ENCODE measurements at regions not wholly inside any gene's neighbourhood (a gene's known extent, or its start where the extent isn't known, plus 50 kb on each side); places are given as distances from the start of the nearest gene placed in this dataset.
"Not testable (repeated sequence)": the region's sequence is repeated elsewhere in the genome, so short reads cannot be mapped to it uniquely, and the experiment has no call there.

DNA sequence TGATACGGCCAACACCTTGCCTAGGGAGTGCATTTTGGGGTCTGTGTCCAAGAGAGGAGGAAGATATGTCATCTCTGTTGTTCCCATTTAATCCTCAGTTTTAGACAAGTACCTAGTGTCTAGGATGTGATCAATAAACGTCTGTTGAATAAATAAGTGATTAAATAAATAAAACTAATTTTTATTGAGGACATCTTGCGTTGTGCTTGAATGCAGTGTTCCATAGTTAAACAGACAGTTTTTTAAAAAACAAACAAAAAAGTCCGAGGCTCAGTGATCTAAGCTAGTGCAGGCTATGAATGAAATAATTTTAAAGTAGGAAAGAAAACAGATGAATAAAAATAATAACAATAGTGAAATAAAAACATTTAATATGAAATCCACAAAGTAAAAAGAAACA, 283.0 kb upstream of the MAF start:
- H3K9me3 Mint-ChIP-seq: peaks cover 0 to 2% (median 0%) of the 10 kb centered on the region in 7 donors
- peaks cover 3% of the 10 kb centered on the region for H3K27me3 ChIP-seq (ENCODE audit: control insufficient read depth, insufficient read depth, low read length)
- no peak overlapping the region for H3K4me3 Mint-ChIP-seq
- no peak for DNase-seq
- no peak for ATAC-seq (ENCODE audit: low read depth in 2 of 2)
- H3K36me3 Mint-ChIP-seq: no peaks in the 10 kb centered on the region
- peaks cover 17% of the 10 kb centered on the region for H3K27me3 Mint-ChIP-seq
- no peak overlapping the region for H3K27ac ChIP-seq (ENCODE audit: insufficient read depth, low read length, poor library complexity, severe bottlenecking)
- no peaks in the 10 kb centered on the region for H3K4me1 Mint-ChIP-seq
- no peaks in the 10 kb centered on the region for H3K36me3 ChIP-seq (ENCODE audit: control insufficient read depth, insufficient read depth, low read length)
- H3K27ac Mint-ChIP-seq: no peak overlapping the region
- no peaks in the 10 kb centered on the region for H3K4me1 ChIP-seq (ENCODE audit: control insufficient read depth, insufficient read depth, low read length, poor library complexity, severe bottlenecking)
- H3K4me3 ChIP-seq (ENCODE audit: low read depth, low read length): no peak overlapping the region
- H3K9me3 ChIP-seq (ENCODE audit: control insufficient read depth in 2 of 2, low read length in 2 of 2): no peaks in the 10 kb centered on the region

DNA sequence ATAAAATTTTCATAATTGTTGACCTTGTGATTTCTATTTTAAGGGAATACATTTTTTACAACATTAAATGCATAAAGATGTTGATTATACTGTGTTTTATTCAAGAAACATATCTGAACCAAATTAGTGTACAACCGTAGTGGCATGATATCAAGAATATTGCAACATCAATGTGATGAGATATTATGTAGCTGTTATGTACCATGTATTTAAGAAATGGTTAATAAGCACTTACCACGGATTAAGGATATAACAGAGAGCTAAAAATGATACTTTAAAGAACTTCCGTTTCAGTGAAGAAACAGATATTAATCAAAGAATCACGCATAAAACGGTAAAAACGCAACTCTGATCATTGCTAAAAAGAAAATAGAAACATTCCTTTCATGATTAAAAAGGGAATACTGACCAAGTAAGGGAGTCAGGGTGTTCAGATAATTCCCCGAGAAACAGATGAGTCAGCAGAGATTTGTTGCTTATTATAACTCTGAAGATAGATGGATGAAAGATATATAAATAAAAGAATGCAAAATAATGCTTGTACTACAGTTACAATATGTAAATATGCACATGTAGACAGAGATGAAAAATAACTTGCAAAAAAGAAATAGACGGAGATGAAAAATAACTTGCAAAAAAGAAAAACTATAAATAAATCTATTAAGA, 281.9 kb upstream of the MAF start:
- H3K27ac ChIP-seq (ENCODE audit: insufficient read depth, low read length, poor library complexity, severe bottlenecking): no peak overlapping the region
- no peak overlapping the region for H3K4me3 ChIP-seq (ENCODE audit: low read depth, low read length)
- Mint-ChIP-seq H3K27ac (no peak overlapping the region), H3K36me3 (no peaks in the 10 kb centered on the region), H3K27me3 (peaks cover 17% of the 10 kb centered on the region), H3K4me1 (no peaks in the 10 kb centered on the region), H3K4me3 (no peak overlapping the region), H3K9me3 (peaks cover 0 to 2% (median 0%) of the 10 kb centered on the region in 7 donors)
- no peaks in the 10 kb centered on the region for H3K4me1 ChIP-seq (ENCODE audit: control insufficient read depth, insufficient read depth, low read length, poor library complexity, severe bottlenecking)
- H3K9me3 ChIP-seq (ENCODE audit: control insufficient read depth in 2 of 2, low read length in 2 of 2): no peaks in the 10 kb centered on the region
- DNase-seq (no peak), ATAC-seq (ENCODE audit: low read depth in 2 of 2) (no peak)
- peaks cover 3% of the 10 kb centered on the region for H3K27me3 ChIP-seq (ENCODE audit: control insufficient read depth, insufficient read depth, low read length)
- H3K36me3 ChIP-seq (ENCODE audit: control insufficient read depth, insufficient read depth, low read length): no peaks in the 10 kb centered on the region

DNA sequence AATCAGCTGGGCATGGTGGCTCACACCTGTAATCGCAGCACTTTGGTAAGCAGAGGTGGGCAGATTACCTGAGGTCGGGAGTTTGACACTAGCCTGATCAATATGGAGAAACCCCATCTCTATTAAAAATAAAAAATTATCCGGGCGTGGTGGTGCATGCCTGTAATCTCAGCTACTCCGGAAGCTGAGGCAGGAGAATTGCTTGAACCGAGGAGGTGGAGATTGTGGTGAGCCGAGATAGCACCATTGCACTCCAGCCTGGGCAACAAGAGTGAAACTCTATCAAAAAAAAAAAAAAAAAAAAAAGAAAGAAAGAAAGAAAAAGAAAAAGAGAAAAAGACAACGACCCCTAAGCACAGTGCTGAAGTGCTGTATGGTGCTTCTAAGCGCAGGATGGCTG, 280.6 kb upstream of the MAF start:
- not testable (repeated sequence) for H3K4me1 ChIP-seq (ENCODE audit: control insufficient read depth, insufficient read depth, low read length, poor library complexity, severe bottlenecking); H3K4me3 ChIP-seq (ENCODE audit: low read depth, low read length)

DNA sequence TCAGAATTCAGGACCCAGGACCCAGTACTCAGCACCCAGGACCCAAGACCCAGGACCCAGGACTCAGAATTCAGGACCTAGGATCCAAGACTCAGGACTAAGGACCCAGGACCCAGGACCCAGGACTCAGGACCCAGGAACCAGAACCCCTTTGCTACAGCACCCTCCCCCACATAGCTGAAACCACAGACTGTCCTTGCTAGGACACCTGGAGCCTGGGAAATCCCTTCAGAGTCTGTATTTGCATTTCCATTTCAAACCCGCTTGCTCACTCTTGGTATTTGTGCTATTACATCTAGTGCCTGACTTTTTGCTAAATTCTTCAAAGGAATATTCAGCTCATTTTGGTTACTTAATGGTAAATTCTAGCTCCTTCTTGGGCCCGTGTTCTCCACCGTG, 275.8 kb upstream of the MAF start:
- DNase-seq (no peak), ATAC-seq (ENCODE audit: low read depth in 2 of 2) (no peak)
- no peaks in the 10 kb centered on the region for H3K27me3 ChIP-seq (ENCODE audit: control insufficient read depth, insufficient read depth, low read length)
- no peak overlapping the region for H3K4me3 Mint-ChIP-seq
- H3K27me3 Mint-ChIP-seq: peaks cover 7% of the 10 kb centered on the region
- no peaks in the 10 kb centered on the region for H3K36me3 Mint-ChIP-seq
- H3K4me1 Mint-ChIP-seq: no peaks in the 10 kb centered on the region
- H3K9me3 ChIP-seq (ENCODE audit: control insufficient read depth in 2 of 2, low read length in 2 of 2): no peaks in the 10 kb centered on the region
- H3K36me3 ChIP-seq (ENCODE audit: control insufficient read depth, insufficient read depth, low read length): no peaks in the 10 kb centered on the region
- no peaks in the 10 kb centered on the region for H3K9me3 Mint-ChIP-seq
- no peaks in the 10 kb centered on the region for H3K4me1 ChIP-seq (ENCODE audit: control insufficient read depth, insufficient read depth, low read length, poor library complexity, severe bottlenecking)
- no peak overlapping the region for H3K27ac ChIP-seq (ENCODE audit: insufficient read depth, low read length, poor library complexity, severe bottlenecking)
- no peak overlapping the region for H3K27ac Mint-ChIP-seq
- no peak overlapping the region for H3K4me3 ChIP-seq (ENCODE audit: low read depth, low read length)

More for the DNA sequence above, 280.6 kb upstream of the MAF start:
- not testable (repeated sequence) for H3K27ac Mint-ChIP-seq; H3K4me1 Mint-ChIP-seq; ATAC-seq (ENCODE audit: low read depth in 2 of 2); H3K4me3 Mint-ChIP-seq; H3K36me3 ChIP-seq (ENCODE audit: control insufficient read depth, insufficient read depth, low read length); DNase-seq; H3K9me3 Mint-ChIP-seq; H3K36me3 Mint-ChIP-seq; H3K9me3 ChIP-seq (ENCODE audit: control insufficient read depth in 2 of 2, low read length in 2 of 2); H3K27ac ChIP-seq (ENCODE audit: insufficient read depth, low read length, poor library complexity, severe bottlenecking); H3K27me3 ChIP-seq (ENCODE audit: control insufficient read depth, insufficient read depth, low read length)
- peaks cover 10% of the 10 kb centered on the region for H3K27me3 Mint-ChIP-seq

DNA sequence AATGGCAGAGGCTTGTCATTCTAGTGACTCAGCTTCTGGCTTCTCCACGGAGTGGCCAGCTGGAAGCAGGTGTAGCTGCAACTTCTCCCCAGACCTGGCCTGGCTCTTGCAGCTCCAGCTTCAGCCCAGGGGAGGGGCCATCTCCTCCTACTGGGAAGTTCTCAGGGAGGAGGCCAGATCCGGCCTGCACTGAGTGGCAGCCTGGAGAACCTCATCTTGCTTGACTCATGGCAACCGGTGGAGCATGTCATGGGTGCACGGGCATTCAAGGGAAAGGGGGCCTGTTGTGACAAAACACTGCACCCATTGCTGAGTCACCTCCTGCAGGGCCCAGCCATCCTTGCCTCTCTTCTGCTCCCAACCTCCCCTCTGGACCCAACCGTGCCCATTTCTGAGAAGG, 273.9 kb upstream of the MAF start:
- no peak overlapping the region for H3K4me3 Mint-ChIP-seq
- H3K9me3 ChIP-seq (ENCODE audit: control insufficient read depth in 2 of 2, low read length in 2 of 2): no peaks in the 10 kb centered on the region
- peaks cover 0 to 3% (median 0%) of the 10 kb centered on the region in 7 donors for H3K9me3 Mint-ChIP-seq
- H3K27ac Mint-ChIP-seq: no peak overlapping the region
- H3K27me3 Mint-ChIP-seq: peaks cover 6% of the 10 kb centered on the region
- H3K4me1 Mint-ChIP-seq: no peaks in the 10 kb centered on the region
- H3K4me1 ChIP-seq (ENCODE audit: control insufficient read depth, insufficient read depth, low read length, poor library complexity, severe bottlenecking): no peaks in the 10 kb centered on the region
- H3K36me3 ChIP-seq (ENCODE audit: control insufficient read depth, insufficient read depth, low read length): no peaks in the 10 kb centered on the region
- DNase-seq (no peak), ATAC-seq (ENCODE audit: low read depth in 2 of 2) (no peak)
- no peaks in the 10 kb centered on the region for H3K36me3 Mint-ChIP-seq
- no peaks in the 10 kb centered on the region for H3K27me3 ChIP-seq (ENCODE audit: control insufficient read depth, insufficient read depth, low read length)
- no peak overlapping the region for H3K4me3 ChIP-seq (ENCODE audit: low read depth, low read length)
- H3K27ac ChIP-seq (ENCODE audit: insufficient read depth, low read length, poor library complexity, severe bottlenecking): no peak overlapping the region

DNA sequence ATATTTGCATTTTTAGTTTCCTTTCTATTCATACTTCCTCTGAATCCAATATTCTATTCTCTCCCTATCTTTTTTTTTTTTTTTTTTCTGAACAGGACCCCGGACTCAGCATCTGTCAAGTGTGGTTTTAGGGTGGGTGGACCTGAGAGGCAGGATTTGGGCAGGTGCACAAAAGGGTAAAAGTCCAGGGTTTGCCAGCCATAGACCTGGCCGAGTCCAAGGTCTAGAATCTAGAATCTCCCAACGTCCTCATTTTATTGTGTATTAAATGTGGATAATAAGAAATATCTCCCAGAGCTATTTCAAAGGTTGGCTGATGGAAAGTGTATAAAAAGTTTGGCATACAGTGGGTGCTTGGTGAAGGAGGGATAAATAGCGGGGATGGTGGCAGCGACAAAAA, 273.3 kb upstream of the MAF start:
- Mint-ChIP-seq H3K4me3 (no peak overlapping the region), H3K4me1 (no peaks in the 10 kb centered on the region), H3K36me3 (no peaks in the 10 kb centered on the region), H3K9me3 (peaks cover 0 to 3% (median 0%) of the 10 kb centered on the region in 7 donors), H3K27me3 (peaks cover 6% of the 10 kb centered on the region), H3K27ac (no peak overlapping the region)
- DNase-seq (no peak), ATAC-seq (ENCODE audit: low read depth in 2 of 2) (no peak)
- Histone ChIP-seq H3K9me3 (ENCODE audit: control insufficient read depth in 2 of 2, low read length in 2 of 2) (no peaks in the 10 kb centered on the region), H3K4me3 (ENCODE audit: low read depth, low read length) (no peak overlapping the region), H3K27ac (ENCODE audit: insufficient read depth, low read length, poor library complexity, severe bottlenecking) (no peak overlapping the region), H3K36me3 (ENCODE audit: control insufficient read depth, insufficient read depth, low read length) (no peaks in the 10 kb centered on the region), H3K4me1 (ENCODE audit: control insufficient read depth, insufficient read depth, low read length, poor library complexity, severe bottlenecking) (no peaks in the 10 kb centered on the region), H3K27me3 (ENCODE audit: control insufficient read depth, insufficient read depth, low read length) (no peaks in the 10 kb centered on the region)

DNA sequence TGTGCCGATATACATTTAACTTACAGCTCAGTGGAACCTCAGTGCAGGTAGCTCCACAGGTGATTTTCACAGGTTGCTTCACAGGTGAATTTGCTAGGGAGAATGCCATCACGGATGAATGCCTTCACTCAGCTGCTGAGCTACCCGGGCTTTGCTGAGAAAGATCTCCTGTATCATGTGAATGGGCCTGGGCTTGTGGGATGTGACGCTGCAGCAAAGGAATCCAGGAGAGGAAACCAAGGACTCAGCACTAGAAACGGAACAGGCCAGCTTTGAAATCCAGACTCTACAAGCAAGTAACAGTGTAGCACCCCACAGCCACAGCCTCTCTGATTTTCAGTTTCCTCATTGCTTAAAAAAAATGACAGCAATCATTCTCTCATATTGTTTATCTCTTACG, 271.4 kb upstream of the MAF start:
- Histone ChIP-seq H3K27ac (ENCODE audit: insufficient read depth, low read length, poor library complexity, severe bottlenecking) (no peak overlapping the region), H3K27me3 (ENCODE audit: control insufficient read depth, insufficient read depth, low read length) (no peaks in the 10 kb centered on the region), H3K4me3 (ENCODE audit: low read depth, low read length) (no peak overlapping the region), H3K4me1 (ENCODE audit: control insufficient read depth, insufficient read depth, low read length, poor library complexity, severe bottlenecking) (no peaks in the 10 kb centered on the region), H3K9me3 (ENCODE audit: control insufficient read depth in 2 of 2, low read length in 2 of 2) (no peaks in the 10 kb centered on the region), H3K36me3 (ENCODE audit: control insufficient read depth, insufficient read depth, low read length) (no peaks in the 10 kb centered on the region)
- Mint-ChIP-seq H3K36me3 (no peaks in the 10 kb centered on the region), H3K4me1 (no peaks in the 10 kb centered on the region), H3K4me3 (no peak overlapping the region), H3K27ac (no peak overlapping the region), H3K27me3 (no peaks in the 10 kb centered on the region), H3K9me3 (peaks cover 0 to 3% (median 0%) of the 10 kb centered on the region in 7 donors)
- no peak for DNase-seq
- no peak for ATAC-seq (ENCODE audit: low read depth in 2 of 2)

DNA sequence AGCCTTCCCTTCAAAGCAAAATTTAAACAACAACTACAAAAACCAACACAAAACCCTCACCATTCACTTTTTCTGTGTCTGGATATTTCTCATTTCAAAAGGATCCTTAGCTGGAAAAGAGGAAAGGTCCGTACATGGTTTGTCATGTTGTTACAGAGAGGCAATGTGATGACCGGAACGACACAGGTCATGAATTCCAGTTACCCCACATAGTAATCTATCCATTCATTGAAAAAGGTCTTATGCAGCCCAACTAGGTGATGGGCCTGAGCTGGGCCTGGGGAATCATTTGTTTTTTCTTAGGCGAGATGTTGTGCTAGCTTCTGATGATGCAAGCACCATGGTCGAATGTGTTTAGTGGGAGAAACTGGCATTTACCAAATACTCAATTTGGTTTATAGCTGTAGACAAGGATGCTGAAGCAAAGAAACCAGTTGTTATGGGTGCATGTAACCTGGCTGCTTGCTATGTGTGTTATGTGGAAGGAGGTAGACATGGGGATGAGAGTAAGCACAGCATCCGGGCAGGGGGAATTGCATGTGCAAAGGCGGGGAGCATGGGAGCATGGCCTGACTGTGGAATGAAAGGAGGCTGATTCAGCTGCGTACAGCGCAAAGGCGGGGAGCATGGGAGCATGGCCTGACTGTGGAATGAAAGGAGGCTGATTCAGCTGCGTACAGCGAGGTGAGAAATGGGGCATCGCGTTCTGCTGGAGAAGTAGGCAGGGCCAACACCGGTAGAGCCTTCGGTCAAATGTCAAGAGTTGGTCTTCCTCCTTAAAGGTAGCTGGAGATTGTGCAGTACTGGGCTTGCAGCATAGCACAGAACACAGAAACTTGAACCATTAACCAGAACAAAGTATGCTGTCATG, 269.7 kb upstream of the MAF start:
- H3K9me3 ChIP-seq (ENCODE audit: control insufficient read depth in 2 of 2, low read length in 2 of 2): no peaks in the 10 kb centered on the region
- no peak overlapping the region for H3K27ac Mint-ChIP-seq
- H3K27me3 Mint-ChIP-seq: no peaks in the 10 kb centered on the region
- no peaks in the 10 kb centered on the region for H3K36me3 Mint-ChIP-seq
- no peak for ATAC-seq (ENCODE audit: low read depth in 2 of 2)
- H3K4me1 ChIP-seq (ENCODE audit: control insufficient read depth, insufficient read depth, low read length, poor library complexity, severe bottlenecking): no peaks in the 10 kb centered on the region
- no peak overlapping the region for H3K4me3 ChIP-seq (ENCODE audit: low read depth, low read length)
- H3K27ac ChIP-seq (ENCODE audit: insufficient read depth, low read length, poor library complexity, severe bottlenecking): no peak overlapping the region
- no peaks in the 10 kb centered on the region for H3K27me3 ChIP-seq (ENCODE audit: control insufficient read depth, insufficient read depth, low read length)
- no peak for DNase-seq
- H3K9me3 Mint-ChIP-seq: peaks cover 0 to 3% (median 0%) of the 10 kb centered on the region in 7 donors
- no peaks in the 10 kb centered on the region for H3K4me1 Mint-ChIP-seq
- no peak overlapping the region for H3K4me3 Mint-ChIP-seq
- H3K36me3 ChIP-seq (ENCODE audit: control insufficient read depth, insufficient read depth, low read length): no peaks in the 10 kb centered on the region

All from CD4-positive, CD25-positive, alpha-beta regulatory T cell (primary cell).